COLO829 (cell line): ENCODE measurements at regions not wholly inside any gene's neighbourhood (a gene's known extent, or its start where the extent isn't known, plus 50 kb on each side); places are given as distances from the start of the nearest gene placed in this dataset.
"Not testable (repeated sequence)": the region's sequence is repeated elsewhere in the genome, so short reads cannot be mapped to it uniquely, and the experiment has no call there.

Source experiments
- DNase-seq: peaks from one replicate; pipeline ENCODE4 v3.0.0; 2012; ENCODE audit warnings: low spot score

- no peak for DNase-seq
Observed at GRCh38 chr5:57738787-57739186, 256.2 kb upstream of the ACTBL2 start.

GRCh38 chr5:57738301-57738700, 255.7 kb upstream of the ACTBL2 start:
- no peak for DNase-seq

- no peak for DNase-seq
Observed at GRCh38 chr5:57736716-57737115, 254.1 kb upstream of the ACTBL2 start.

- DNase-seq: not testable (repeated sequence)
Observed at GRCh38 chr5:57735279-57736153, 252.9 kb upstream of the ACTBL2 start.

GRCh38 chr5:57734296-57734695, 251.7 kb upstream of the ACTBL2 start:
- DNase-seq: no peak

GRCh38 chr5:57727591-57727990, 245.0 kb upstream of the ACTBL2 start:
- DNase-seq: no peak

- DNase-seq: no peak
Observed at GRCh38 chr5:57725658-57726504, 243.3 kb upstream of the ACTBL2 start.

- DNase-seq: no peak
Observed at GRCh38 chr5:57724836-57725235, 242.2 kb upstream of the ACTBL2 start.

- DNase-seq: peak; percentile 27
Observed at GRCh38 chr5:57721226-57721625, 238.6 kb upstream of the ACTBL2 start.

- no peak for DNase-seq
Observed at GRCh38 chr5:57720656-57721055, 238.0 kb upstream of the ACTBL2 start.

- DNase-seq: no peak
Observed at GRCh38 chr5:57719216-57719615, 236.6 kb upstream of the ACTBL2 start.

GRCh38 chr5:57718155-57718554, 235.5 kb upstream of the ACTBL2 start:
- DNase-seq: no peak

GRCh38 chr5:57717555-57717954, 234.9 kb upstream of the ACTBL2 start:
- DNase-seq: no peak

- peak; percentile 15 for DNase-seq
Observed at GRCh38 chr5:57716661-57717060, 234.1 kb upstream of the ACTBL2 start.

- no peak for DNase-seq
Observed at GRCh38 chr5:57715296-57715695, 232.7 kb upstream of the ACTBL2 start.

- not testable (repeated sequence) for DNase-seq
Observed at GRCh38 chr5:57713535-57713934, 230.9 kb upstream of the ACTBL2 start.

- DNase-seq: no peak
Observed at GRCh38 chr5:57711946-57712345, 229.3 kb upstream of the ACTBL2 start.

- DNase-seq: no peak
Observed at GRCh38 chr5:57711471-57711870, 228.9 kb upstream of the ACTBL2 start.

- DNase-seq: no peak
Observed at GRCh38 chr5:57710126-57710525, 227.5 kb upstream of the ACTBL2 start.

GRCh38 chr5:57705769-57706168, 223.2 kb upstream of the ACTBL2 start:
- DNase-seq: no peak

- no peak for DNase-seq
Observed at GRCh38 chr5:57703721-57704120, 221.1 kb upstream of the ACTBL2 start.

GRCh38 chr5:57700484-57700883, 217.9 kb upstream of the ACTBL2 start:
- no peak for DNase-seq

- DNase-seq: no peak
Observed at GRCh38 chr5:57700072-57700471, 217.5 kb upstream of the ACTBL2 start.
